HEK293T (cell line): ENCODE measurements at regions not wholly inside any gene's neighbourhood (a gene's known extent, or its start where the extent isn't known, plus 50 kb on each side); places are given as distances from the start of the nearest gene placed in this dataset.

Experiments used
- CTCF ChIA-PET: fragments of 350-600 bp; formaldehyde crosslinking; extraction: SDS; loops from one replicate; lab custom pipeline; 2021; ENCODE audit warnings: antibody characterized with exemption, inconsistent platforms; lab: Yijun Ruan, JAX
- POLR2A ChIA-PET: fragments of 350-600 bp; formaldehyde crosslinking; extraction: SDS; loops from one replicate; lab custom pipeline; 2020; ENCODE audit warnings: antibody characterized with exemption, inconsistent platforms; lab: Yijun Ruan, JAX
- DNase-seq: peaks from one replicate; pipeline ENCODE4 v3.0.0; 2012; ENCODE audit warnings: mixed read lengths; ENCODE audit errors: extremely low spot score
- ARNT ChIP-seq: fragments of 450-650 bp; IDR thresholded peaks from 2 replicates; pipeline ENCODE4 v1.6.1; 2017; ENCODE audit warnings: mild to moderate bottlenecking
- BHLHE40 ChIP-seq: fragments of 450-650 bp; IDR thresholded peaks from 2 replicates; pipeline ENCODE4 v1.6.1; 2016; ENCODE audit warnings: mild to moderate bottlenecking, moderate library complexity, borderline replicate concordance
- CTBP1 ChIP-seq: fragments of 450-650 bp; IDR thresholded peaks from 2 replicates; pipeline ENCODE4 v1.6.1; 2016; ENCODE audit warnings: borderline replicate concordance
- ELF4 ChIP-seq: fragments of 450-650 bp; IDR thresholded peaks from 2 replicates; pipeline ENCODE4 v1.6.1; 2017; ENCODE audit warnings: antibody characterized with exemption
- FOXA1 ChIP-seq: fragments of 450-650 bp; IDR thresholded peaks from 2 replicates; pipeline ENCODE4 v1.6.1; 2016; ENCODE audit warnings: mild to moderate bottlenecking
- FOXK2 ChIP-seq: fragments of 450-650 bp; IDR thresholded peaks from 2 replicates; pipeline ENCODE4 v1.6.1; 2016; ENCODE audit warnings: mild to moderate bottlenecking
- FOXM1 ChIP-seq: fragments of 450-650 bp; IDR thresholded peaks from 2 replicates; pipeline ENCODE4 v1.6.1; 2017; ENCODE audit warnings: mild to moderate bottlenecking, borderline replicate concordance
- HDGF ChIP-seq: fragments of 450-650 bp; IDR thresholded peaks from 2 replicates; pipeline ENCODE4 v1.6.1; 2017; ENCODE audit warnings: antibody characterized with exemption, borderline replicate concordance
- L3MBTL2 ChIP-seq: fragments of 450-650 bp; conservative IDR thresholded peaks from 2 replicates; pipeline ENCODE4 v1.6.1; 2016; ENCODE audit warnings: mild to moderate bottlenecking
- LEF1 ChIP-seq: fragments of 450-650 bp; IDR thresholded peaks from 2 replicates; pipeline ENCODE4 v1.6.1; 2017; ENCODE audit warnings: mild to moderate bottlenecking, borderline replicate concordance
- NFRKB ChIP-seq: fragments of 450-650 bp; IDR thresholded peaks from 2 replicates; pipeline ENCODE4 v1.6.1; 2016; ENCODE audit warnings: mild to moderate bottlenecking, moderate library complexity
- SP1 ChIP-seq: fragments of 450-650 bp; IDR thresholded peaks from 2 replicates; pipeline ENCODE4 v1.6.1; 2017
- SUZ12 ChIP-seq: fragments of 450-650 bp; IDR thresholded peaks from 2 replicates; pipeline ENCODE4 v1.6.1; 2016; ENCODE audit warnings: mild to moderate bottlenecking
- TARDBP ChIP-seq: fragments of 450-650 bp; IDR thresholded peaks from 2 replicates; pipeline ENCODE4 v1.6.1; 2016
- ZNF384 ChIP-seq: fragments of 450-650 bp; IDR thresholded peaks from 2 replicates; pipeline ENCODE4 v1.6.1; 2016
- TF ChIP-seq, protein P1 (sequence below): fragments of 450-650 bp; IDR thresholded peaks from 2 replicates; pipeline ENCODE4 v1.6.1; 2016

- CTCF ChIA-PET, result no interaction called here
- no peak for TF ChIP-seq SUZ12
- no peak for TF ChIP-seq L3MBTL2
- POLR2A ChIA-PET, result no interaction called here
- DNase-seq, result no peak
Measured at GRCh38 chr11:119910650-119911049, 181.7 kb upstream of the NECTIN1 start.

DNA sequence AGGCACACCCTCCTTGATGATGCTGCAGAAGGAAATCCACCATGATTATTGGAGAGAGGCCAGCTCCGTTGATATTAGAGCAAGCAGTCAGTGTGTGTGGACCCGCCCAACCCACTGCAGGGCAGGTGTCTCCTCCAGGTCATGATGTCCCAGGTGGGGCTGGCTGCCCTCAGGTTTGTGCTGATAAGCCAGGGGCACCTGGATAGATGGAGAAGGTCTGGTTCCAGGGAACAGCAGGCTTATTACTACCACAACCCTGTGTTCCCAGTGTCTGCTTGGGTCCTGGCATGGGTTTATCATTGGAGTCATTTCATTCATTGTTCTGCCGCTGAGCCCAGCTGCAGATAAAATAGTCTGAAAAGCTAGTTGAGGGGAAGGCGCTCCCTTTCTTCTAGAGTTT is 181.1 kb upstream of the NECTIN1 start:
- ChIA-PET CTCF (no interaction called here), POLR2A (no interaction called here)
- no peak for DNase-seq
- TF ChIP-seq, protein P1, sequence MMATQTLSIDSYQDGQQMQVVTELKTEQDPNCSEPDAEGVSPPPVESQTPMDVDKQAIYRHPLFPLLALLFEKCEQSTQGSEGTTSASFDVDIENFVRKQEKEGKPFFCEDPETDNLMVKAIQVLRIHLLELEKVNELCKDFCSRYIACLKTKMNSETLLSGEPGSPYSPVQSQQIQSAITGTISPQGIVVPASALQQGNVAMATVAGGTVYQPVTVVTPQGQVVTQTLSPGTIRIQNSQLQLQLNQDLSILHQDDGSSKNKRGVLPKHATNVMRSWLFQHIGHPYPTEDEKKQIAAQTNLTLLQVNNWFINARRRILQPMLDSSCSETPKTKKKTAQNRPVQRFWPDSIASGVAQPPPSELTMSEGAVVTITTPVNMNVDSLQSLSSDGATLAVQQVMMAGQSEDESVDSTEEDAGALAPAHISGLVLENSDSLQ, result no peak
- TF ChIP-seq CTBP1 (no peak), SP1 (no peak)

DNA sequence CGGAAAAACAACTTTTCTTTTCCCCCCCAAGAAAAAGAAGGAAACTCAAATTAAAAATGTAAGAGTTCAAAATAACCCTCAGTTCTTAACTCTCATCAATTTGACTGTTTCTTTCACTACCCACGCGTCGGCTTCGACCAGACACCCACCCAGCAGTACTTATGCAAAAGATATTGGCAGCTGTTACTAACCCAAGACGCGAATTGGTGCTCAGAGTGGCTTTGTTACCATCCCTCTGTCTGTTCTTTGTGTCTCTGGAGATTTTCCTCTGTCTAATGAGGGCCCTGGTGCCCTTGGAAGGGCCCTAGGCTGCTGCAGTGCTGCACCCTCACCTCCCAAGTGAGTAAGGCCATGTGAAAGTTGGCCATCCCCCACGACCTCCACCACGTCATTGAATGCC is 180.5 kb upstream of the NECTIN1 start:
- DNase-seq, result no peak
- POLR2A ChIA-PET, result no interaction called here
- TF ChIP-seq FOXK2 (no peak), L3MBTL2 (no peak), TARDBP (no peak), FOXA1 (no peak), HDGF (no peak), ELF4 (no peak), SUZ12 (no peak), FOXM1 (no peak), BHLHE40 (no peak), LEF1 (no peak), NFRKB (no peak), SP1 (no peak), ARNT (no peak), CTBP1 (no peak), ZNF384 (no peak)
- TF ChIP-seq, protein P1, result no peak
- CTCF ChIA-PET, result no interaction called here

DNA sequence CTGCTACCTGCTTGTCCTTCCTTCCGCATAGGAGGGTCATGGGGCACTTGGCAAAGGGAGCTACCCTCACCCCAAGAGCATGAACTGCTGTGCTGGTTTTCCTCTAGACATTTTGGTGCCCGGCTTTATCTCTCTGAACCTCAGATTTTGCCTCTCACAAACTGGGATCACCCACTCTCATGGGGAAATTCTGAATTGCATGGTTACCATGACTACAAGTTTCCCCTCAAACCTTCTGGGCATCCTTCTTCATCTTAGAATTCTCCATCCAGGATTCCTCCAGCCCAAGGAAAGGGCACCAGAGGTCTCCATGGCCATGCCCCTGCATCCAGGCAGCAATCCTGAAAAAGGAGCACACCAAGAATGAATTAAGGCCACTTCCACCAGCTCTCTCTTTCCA is 180.1 kb upstream of the NECTIN1 start:
- TF ChIP-seq TARDBP (no peak), ELF4 (no peak), ARNT (no peak), ZNF384 (no peak), FOXM1 (no peak), LEF1 (no peak), CTBP1 (no peak), BHLHE40 (no peak), NFRKB (no peak), FOXA1 (no peak), SP1 (no peak), SUZ12 (no peak), L3MBTL2 (no peak), HDGF (no peak)
- TF ChIP-seq, protein P1, result no peak
- CTCF ChIA-PET, result no interaction called here
- DNase-seq, result no peak
- POLR2A ChIA-PET, result no interaction called here

GRCh38 chr11:119908573-119908904 is 179.5 kb upstream of the NECTIN1 start:
- CTCF ChIA-PET, result no interaction called here
- TF ChIP-seq SP1, result no peak
- no peak for TF ChIP-seq BHLHE40
- TF ChIP-seq, protein P1, result no peak
- TF ChIP-seq HDGF, result no peak
- no peak for TF ChIP-seq FOXM1
- no peak for TF ChIP-seq NFRKB
- no peak for TF ChIP-seq SUZ12
- DNase-seq, result no peak
- POLR2A ChIA-PET, result no interaction called here

DNA sequence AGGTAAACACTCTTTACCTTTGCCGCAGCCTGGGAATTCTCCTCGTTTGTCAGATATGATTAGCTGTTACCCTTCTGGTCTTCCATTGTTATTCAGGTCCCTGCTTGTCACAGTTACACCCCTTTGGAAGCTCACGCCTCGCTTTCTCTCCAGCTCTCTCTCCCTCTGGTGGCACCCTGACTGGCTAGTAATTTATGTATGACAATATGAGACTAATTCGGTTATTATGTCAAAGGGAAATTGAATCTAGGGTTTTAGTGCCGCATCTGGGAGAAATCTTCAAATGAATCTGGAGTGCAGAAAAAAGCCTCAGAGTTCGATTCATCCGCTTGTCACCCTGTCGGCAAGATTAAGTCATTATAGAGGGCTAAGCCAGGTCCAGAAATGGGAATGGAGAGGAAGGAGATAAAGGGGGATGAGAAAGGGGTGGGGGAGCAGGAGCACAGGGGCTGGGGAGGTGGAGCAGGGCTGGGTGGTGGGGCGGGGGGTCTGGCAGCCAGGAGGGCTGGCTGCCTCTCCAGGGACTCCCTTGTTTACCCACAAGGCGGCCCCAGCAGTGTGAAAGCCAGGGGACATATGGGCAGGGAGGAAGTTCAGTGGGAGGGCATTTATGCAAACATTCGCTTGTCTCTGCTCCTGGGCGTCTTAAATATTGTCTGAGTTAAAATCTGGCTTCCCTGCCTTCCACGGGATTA is 179.0 kb upstream of the NECTIN1 start:
- TF ChIP-seq SUZ12 (no peak), L3MBTL2 (no peak), ELF4 (no peak), FOXK2 (no peak), BHLHE40 (no peak), HDGF (no peak), NFRKB (no peak), FOXM1 (no peak), SP1 (no peak), LEF1 (no peak), FOXA1 (no peak), CTBP1 (no peak)
- TF ChIP-seq, protein P1, result no peak
- DNase-seq, result no peak
- POLR2A ChIA-PET, result no interaction called here

More for the DNA sequence above, 179.0 kb upstream of the NECTIN1 start:
- CTCF ChIA-PET, result no interaction called here
